Naive thymus-derived CD4-positive, alpha-beta T cell (primary cell): ENCODE measurements at regions not wholly inside any gene's neighbourhood (a gene's known extent, or its start where the extent isn't known, plus 50 kb on each side); places are given as distances from the start of the nearest gene placed in this dataset.

ENCODE experiments used
- ATAC-seq: fragments of 150-1000 bp; cut with Tn5 transposase; 2 replicates; pipeline ENCODE4 v1.10.0; 2021; ENCODE audit warnings: mild to moderate bottlenecking, moderate library complexity
- CTCF ChIA-PET: fragments of 350-600 bp; sonication (Branson Sonifier 250); formaldehyde crosslinking; loops from one replicate; lab custom pipeline; 2021; ENCODE audit warnings: antibody characterized with exemption; lab: Charles Lee
- POLR2A ChIA-PET: fragments of 350-600 bp; sonication (Branson Sonifier 250); formaldehyde crosslinking; loops from one replicate; lab custom pipeline; 2021; ENCODE audit warnings: antibody characterized with exemption, inconsistent platforms; lab: Charles Lee
- DNase-seq, 9 donors: peaks; one replicate each; pipeline versions ENCODE4 v3.0.0 to v3.0.0-alpha.2; 2020 to 2022; ENCODE audit warnings: mixed read lengths in 1 of 9
- H3K27ac ChIP-seq: one replicate; pipeline ENCODE4 v1.7.0; 2013; ENCODE audit warnings: mild to moderate bottlenecking, low read depth, low read length, moderate library complexity
- H3K27me3 ChIP-seq, 2 donors: one replicate each; pipeline ENCODE4 v1.7.0; 2013; ENCODE audit warnings: low read length in 2 of 2, mild to moderate bottlenecking in 2 of 2, moderate library complexity in 2 of 2; ENCODE audit not compliant: control insufficient read depth in 2 of 2, insufficient read depth in 2 of 2
- H3K36me3 ChIP-seq, 3 experiments: 1 replicate in 2 of 3; 2 replicates in 1 of 3; pipeline ENCODE4 v1.7.0; 2013; ENCODE audit warnings: low read length in 3 of 3, mild to moderate bottlenecking in 3 of 3, moderate library complexity in 1 of 3; ENCODE audit not compliant: insufficient read depth in 3 of 3, control insufficient read depth in 2 of 3
- H3K4me1 ChIP-seq, 2 donors: one replicate each; pipeline ENCODE4 v1.7.0; 2013; ENCODE audit warnings: low read length in 2 of 2, mild to moderate bottlenecking in 2 of 2, moderate library complexity in 1 of 2; ENCODE audit not compliant: control insufficient read depth in 2 of 2, insufficient read depth in 2 of 2
- H3K4me3 ChIP-seq: 2 replicates; pipeline ENCODE4 v1.7.0; 2013; ENCODE audit warnings: mild to moderate bottlenecking, low read length
- H3K9me3 ChIP-seq, 3 experiments: 1 replicate in 2 of 3; 2 replicates in 1 of 3; pipeline ENCODE4 v1.7.0; 2013; ENCODE audit warnings: low read length in 3 of 3; ENCODE audit not compliant: control insufficient read depth in 2 of 3
- H3K27ac Mint-ChIP-seq, 9 donors: one replicate each; pipeline ENCODE4 v1.8.0; 2020 to 2022; ENCODE audit warnings: mixed read lengths in 9 of 9, mild to moderate bottlenecking in 8 of 9, moderate library complexity in 5 of 9, inconsistent platforms in 2 of 9
- H3K27me3 Mint-ChIP-seq, 5 donors: one replicate each; pipeline ENCODE4 v1.8.0; 2021 to 2022; ENCODE audit warnings: mixed read lengths in 5 of 5, mild to moderate bottlenecking in 1 of 5
- H3K36me3 Mint-ChIP-seq, 5 donors: one replicate each; pipeline ENCODE4 v1.8.0; 2020 to 2022; ENCODE audit warnings: mixed read lengths in 5 of 5, mild to moderate bottlenecking in 3 of 5, inconsistent platforms in 1 of 5
- H3K4me1 Mint-ChIP-seq, 7 donors: one replicate each; pipeline ENCODE4 v1.8.0; 2020 to 2022; ENCODE audit warnings: mixed read lengths in 7 of 7, mild to moderate bottlenecking in 3 of 7, inconsistent platforms in 1 of 7
- H3K4me3 Mint-ChIP-seq, 10 donors: one replicate each; pipeline ENCODE4 v1.8.0; 2020 to 2022; ENCODE audit warnings: mild to moderate bottlenecking in 10 of 10, mixed read lengths in 10 of 10, moderate library complexity in 6 of 10, inconsistent platforms in 2 of 10
- H3K9me3 Mint-ChIP-seq, 11 donors: one replicate each; pipeline ENCODE4 v1.8.0; 2020 to 2022; ENCODE audit warnings: mixed read lengths in 11 of 11, mild to moderate bottlenecking in 4 of 11, inconsistent platforms in 1 of 11, moderate library complexity in 1 of 11
- intact Hi-C, 2 donors: fragments of 100-400 bp; cut with micrococcal nuclease; formaldehyde crosslinking; loops; one replicate each; pipeline ENCODE4 v1.15.1; 2023

GRCh38 chr22:47781024-47781423, 1018.6 kb downstream of the TBC1D22A start:
- Histone ChIP-seq H3K36me3 (no peaks in the 10 kb centered on the region), H3K4me3 (no peak overlapping the region), H3K4me1 (no peaks in the 10 kb centered on the region), H3K27ac (no peak overlapping the region), H3K27me3 (no peaks in the 10 kb centered on the region), H3K9me3 (no peaks in the 10 kb centered on the region)
- intact Hi-C loops: no loop called here
- ATAC-seq (no peak), DNase-seq (no peak)
- peaks cover 0 to 33% (median 12%) of the 10 kb centered on the region in 5 donors for H3K27me3 Mint-ChIP-seq
- ChIA-PET CTCF (no interaction called here), POLR2A (no interaction called here)
- H3K36me3 Mint-ChIP-seq: peaks cover 0 to 3% (median 0%) of the 10 kb centered on the region in 5 donors
- no peak overlapping the region for H3K4me3 Mint-ChIP-seq
- peaks cover 0 to 12% (median 3%) of the 10 kb centered on the region in 11 donors for H3K9me3 Mint-ChIP-seq
- no peaks in the 10 kb centered on the region for H3K4me1 Mint-ChIP-seq
- no peak overlapping the region for H3K27ac Mint-ChIP-seq

- intact Hi-C loops: no loop called here
- ATAC-seq (no peak), DNase-seq (no peak)
- H3K4me3 Mint-ChIP-seq: no peak overlapping the region
- Histone ChIP-seq H3K27ac (no peak overlapping the region), H3K27me3 (no peaks in the 10 kb centered on the region), H3K4me1 (no peaks in the 10 kb centered on the region), H3K36me3 (no peaks in the 10 kb centered on the region), H3K9me3 (no peaks in the 10 kb centered on the region), H3K4me3 (no peak overlapping the region)
- H3K27ac Mint-ChIP-seq: no peak overlapping the region
- no peaks in the 10 kb centered on the region for H3K4me1 Mint-ChIP-seq
- H3K36me3 Mint-ChIP-seq: no peaks in the 10 kb centered on the region
- POLR2A ChIA-PET: no interaction called here
- CTCF ChIA-PET: no interaction called here
- peaks cover 0 to 5% (median under 1%) of the 10 kb centered on the region in 11 donors for H3K9me3 Mint-ChIP-seq
- H3K27me3 Mint-ChIP-seq: peaks cover 0 to 27% (median 6%) of the 10 kb centered on the region in 5 donors
Measured at GRCh38 chr22:47780281-47780875, 1017.9 kb downstream of the TBC1D22A start.

DNA sequence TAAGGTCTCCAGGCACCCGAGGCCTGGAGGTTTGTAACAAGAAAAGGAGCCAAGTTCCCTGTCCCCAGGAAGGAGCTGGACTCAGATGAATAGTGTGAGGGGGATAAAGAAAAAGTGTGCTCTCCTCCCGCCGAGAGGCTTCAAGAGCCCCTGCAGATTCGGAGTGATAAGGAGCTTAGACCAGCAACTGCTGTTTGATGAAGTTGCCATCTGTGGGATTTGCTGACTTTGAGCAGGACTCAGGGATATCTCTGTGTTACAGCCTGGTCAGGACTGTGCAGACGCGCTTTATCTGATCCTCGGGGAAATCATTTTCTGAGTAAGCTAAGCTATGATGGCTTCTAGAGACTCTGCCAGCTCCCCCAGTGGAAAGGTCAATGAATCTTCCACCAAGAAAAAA, 1017.0 kb downstream of the TBC1D22A start:
- Mint-ChIP-seq H3K9me3 (peaks cover 0 to 3% (median 0%) of the 10 kb centered on the region in 11 donors), H3K4me3 (no peak overlapping the region), H3K4me1 (no peaks in the 10 kb centered on the region), H3K36me3 (no peaks in the 10 kb centered on the region), H3K27ac (no peak overlapping the region), H3K27me3 (peaks cover 0 to 23% (median 6%) of the 10 kb centered on the region in 5 donors)
- ATAC-seq (no peak), DNase-seq (no peak)
- Histone ChIP-seq H3K27ac (no peak overlapping the region), H3K27me3 (no peaks in the 10 kb centered on the region), H3K9me3 (no peaks in the 10 kb centered on the region), H3K4me1 (no peaks in the 10 kb centered on the region), H3K36me3 (no peaks in the 10 kb centered on the region), H3K4me3 (no peak overlapping the region)
- ChIA-PET CTCF (no interaction called here), POLR2A (no interaction called here)
- intact Hi-C loops: no loop called here

GRCh38 chr22:47778160-47778658, 1015.8 kb downstream of the TBC1D22A start:
- H3K4me3 Mint-ChIP-seq: no peak overlapping the region
- peaks cover 0 to 14% (median 6%) of the 10 kb centered on the region in 5 donors for H3K27me3 Mint-ChIP-seq
- no peaks in the 10 kb centered on the region for H3K4me1 Mint-ChIP-seq
- ATAC-seq (no peak), DNase-seq (no peak)
- H3K9me3 Mint-ChIP-seq: peaks cover 0 to 6% (median 0%) of the 10 kb centered on the region in 11 donors
- intact Hi-C loops: no loop called here
- Histone ChIP-seq H3K9me3 (no peaks in the 10 kb centered on the region), H3K4me3 (no peak overlapping the region), H3K36me3 (no peaks in the 10 kb centered on the region), H3K4me1 (no peaks in the 10 kb centered on the region), H3K27ac (no peak overlapping the region), H3K27me3 (no peaks in the 10 kb centered on the region)
- ChIA-PET POLR2A (no interaction called here), CTCF (no interaction called here)
- no peaks in the 10 kb centered on the region for H3K36me3 Mint-ChIP-seq
- H3K27ac Mint-ChIP-seq: no peak overlapping the region

DNA sequence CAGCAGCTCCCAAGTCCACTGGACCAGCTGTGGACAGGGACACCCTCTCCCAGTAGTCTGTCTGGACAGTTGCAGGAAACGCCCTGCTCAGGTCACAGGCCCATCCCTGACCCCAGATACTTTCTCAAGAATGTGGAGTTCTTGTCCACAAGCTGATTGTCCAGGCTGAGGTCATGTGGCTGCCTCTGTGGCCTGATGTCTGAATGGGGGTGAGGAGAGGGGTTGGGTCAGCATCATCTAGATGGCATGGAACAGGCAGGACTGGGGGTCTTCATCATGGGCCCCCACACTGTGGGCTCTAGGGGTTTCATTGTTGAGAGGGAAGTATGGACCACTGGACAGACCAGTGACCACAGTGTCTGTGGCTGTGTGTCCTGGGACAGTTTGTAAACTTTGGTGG, 1015.0 kb downstream of the TBC1D22A start:
- H3K4me1 ChIP-seq: no peaks in the 10 kb centered on the region
- Mint-ChIP-seq H3K9me3 (peaks cover 0 to 6% (median 0%) of the 10 kb centered on the region in 11 donors), H3K36me3 (no peaks in the 10 kb centered on the region), H3K4me3 (no peak overlapping the region), H3K27ac (no peak overlapping the region), H3K27me3 (peaks cover 0 to 14% (median 6%) of the 10 kb centered on the region in 5 donors), H3K4me1 (no peaks in the 10 kb centered on the region)
- H3K27me3 ChIP-seq: no peaks in the 10 kb centered on the region
- DNase-seq (no peak), ATAC-seq (no peak)
- no peak overlapping the region for H3K4me3 ChIP-seq
- no peaks in the 10 kb centered on the region for H3K36me3 ChIP-seq
- ChIA-PET CTCF (no interaction called here), POLR2A (interaction anchor here (0.6 kb wide), 1 partner anchor 72 kb away, joined by 3 read pairs; no protein-coding TSS in a partner anchor)
- no peak overlapping the region for H3K27ac ChIP-seq
- no peaks in the 10 kb centered on the region for H3K9me3 ChIP-seq
- intact Hi-C loops: no loop called here

- H3K4me3 Mint-ChIP-seq: no peak overlapping the region
- ChIA-PET CTCF (no interaction called here), POLR2A (no interaction called here)
- no peak overlapping the region for H3K27ac Mint-ChIP-seq
- Histone ChIP-seq H3K4me3 (no peak overlapping the region), H3K27me3 (no peaks in the 10 kb centered on the region), H3K9me3 (no peaks in the 10 kb centered on the region), H3K36me3 (no peaks in the 10 kb centered on the region), H3K27ac (no peak overlapping the region), H3K4me1 (no peaks in the 10 kb centered on the region)
- DNase-seq (no peak), ATAC-seq (no peak)
- peaks cover 0 to 9% (median 5%) of the 10 kb centered on the region in 5 donors for H3K27me3 Mint-ChIP-seq
- H3K36me3 Mint-ChIP-seq: no peaks in the 10 kb centered on the region
- intact Hi-C loops: no loop called here
- peaks cover 0 to 6% (median 0%) of the 10 kb centered on the region in 11 donors for H3K9me3 Mint-ChIP-seq
- no peaks in the 10 kb centered on the region for H3K4me1 Mint-ChIP-seq
Measured at GRCh38 chr22:47776329-47776728, 1013.9 kb downstream of the TBC1D22A start.

- H3K36me3 Mint-ChIP-seq: no peaks in the 10 kb centered on the region
- H3K27me3 ChIP-seq: no peaks in the 10 kb centered on the region
- intact Hi-C loops: no loop called here
- H3K9me3 ChIP-seq: no peaks in the 10 kb centered on the region
- no peak overlapping the region for H3K27ac ChIP-seq
- H3K4me3 ChIP-seq: no peak overlapping the region
- H3K9me3 Mint-ChIP-seq: peaks cover 0 to 10% (median 0%) of the 10 kb centered on the region in 11 donors
- no peaks in the 10 kb centered on the region for H3K4me1 ChIP-seq
- ChIA-PET CTCF (no interaction called here), POLR2A (no interaction called here)
- H3K27ac Mint-ChIP-seq: no peak overlapping the region
- no peaks in the 10 kb centered on the region for H3K36me3 ChIP-seq
- H3K27me3 Mint-ChIP-seq: peaks cover 0 to 15% (median 9%) of the 10 kb centered on the region in 5 donors
- DNase-seq: no peak
- no peak overlapping the region for H3K4me3 Mint-ChIP-seq
- H3K4me1 Mint-ChIP-seq: no peaks in the 10 kb centered on the region
- no peak for ATAC-seq
Measured at GRCh38 chr22:47775686-47776085, 1013.2 kb downstream of the TBC1D22A start.
